WTC11 (cell line): ENCODE measurements at regions not wholly inside any gene's neighbourhood (a gene's known extent, or its start where the extent isn't known, plus 50 kb on each side); places are given as distances from the start of the nearest gene placed in this dataset.

Experiments
- ATAC-seq: fragments of 200-7000 bp; cut with Tn5 transposase; 2 replicates; pipeline ENCODE4 v1.10.0; 2021; ENCODE audit warnings: mild to moderate bottlenecking, moderate library complexity
- CTCF ChIA-PET: fragments of 300-600 bp; sonication (Branson Sonifier 250); formaldehyde crosslinking; loops from one replicate; lab custom pipeline; 2021; ENCODE audit warnings: antibody characterized with exemption; lab: Charles Lee
- POLR2A ChIA-PET: fragments of 350-600 bp; sonication (Branson Sonifier 250); formaldehyde crosslinking; loops from one replicate; lab custom pipeline; 2021; ENCODE audit warnings: antibody characterized with exemption; lab: Charles Lee
- DNase-seq: peaks from one replicate; pipeline ENCODE4 v3.0.0; 2021; ENCODE audit warnings: low spot score
- H3K27ac Mint-ChIP-seq: 2 replicates; pipeline ENCODE4 v1.8.0; 2021; ENCODE audit warnings: mixed read lengths
- H3K27me3 Mint-ChIP-seq: 2 replicates; pipeline ENCODE4 v1.8.0; 2021; ENCODE audit warnings: low read depth, mild to moderate bottlenecking, moderate library complexity, mixed read lengths
- H3K36me3 Mint-ChIP-seq: 2 replicates; pipeline ENCODE4 v1.8.0; 2021; ENCODE audit warnings: mixed read lengths
- H3K4me1 Mint-ChIP-seq: 2 replicates; pipeline ENCODE4 v1.8.0; 2022; ENCODE audit warnings: mixed read lengths
- H3K4me3 Mint-ChIP-seq: 2 replicates; pipeline ENCODE4 v1.8.0; 2021; ENCODE audit warnings: mild to moderate bottlenecking, moderate library complexity, mixed read lengths
- H3K9me3 Mint-ChIP-seq: 2 replicates; pipeline ENCODE4 v1.8.0; 2021; ENCODE audit warnings: mixed read lengths
- AR ChIP-seq: fragments of 250-450 bp; sonication (Bioruptor Pico); IDR thresholded peaks from 2 replicates; pipeline ENCODE4 v1.9.0; 2021; ENCODE audit warnings: mild to moderate bottlenecking
- ATF1 ChIP-seq: sonication (generic); formaldehyde crosslinking; IDR thresholded peaks from 2 replicates; pipeline ENCODE4 v1.8.1; 2023; ENCODE audit warnings: mild to moderate bottlenecking, moderate library complexity, missing genetic modification reagents
- ATF2 ChIP-seq: sonication (generic); formaldehyde crosslinking; IDR thresholded peaks from 2 replicates; pipeline ENCODE4 v1.8.1; 2022; ENCODE audit warnings: low read depth, missing genetic modification reagents, borderline replicate concordance
- ATF3 ChIP-seq: sonication (generic); formaldehyde crosslinking; conservative IDR thresholded peaks from 2 replicates; pipeline ENCODE4 v1.8.1; 2022; ENCODE audit warnings: mild to moderate bottlenecking, missing genetic modification reagents
- ATF6 ChIP-seq: sonication (generic); formaldehyde crosslinking; IDR thresholded peaks from 2 replicates; pipeline ENCODE4 v1.8.1; 2023; ENCODE audit warnings: mild to moderate bottlenecking, missing genetic modification reagents
- CTCF ChIP-seq: fragments of 200-600 bp; IDR thresholded peaks from 2 replicates; pipeline ENCODE4 v1.8.0; 2022; ENCODE audit warnings: antibody characterized with exemption
- E2F1 ChIP-seq: sonication (generic); formaldehyde crosslinking; IDR thresholded peaks from 2 replicates; pipeline ENCODE4 v1.8.0; 2022; ENCODE audit warnings: mild to moderate bottlenecking, missing genetic modification reagents
- ELF4 ChIP-seq: sonication (generic); formaldehyde crosslinking; IDR thresholded peaks from 2 replicates; pipeline ENCODE4 v1.8.1; 2022; ENCODE audit warnings: low read depth, mild to moderate bottlenecking, moderate library complexity, missing genetic modification reagents
- ERG ChIP-seq: fragments of 250-450 bp; sonication (Bioruptor Pico); IDR thresholded peaks from 2 replicates; pipeline ENCODE4 v1.8.0; 2021; ENCODE audit warnings: mild to moderate bottlenecking
- ESRRA ChIP-seq: sonication (generic); formaldehyde crosslinking; IDR thresholded peaks from 2 replicates; pipeline ENCODE4 v1.8.1; 2022; ENCODE audit warnings: mild to moderate bottlenecking, missing genetic modification reagents, borderline replicate concordance
- FOXJ3 ChIP-seq: sonication (generic); formaldehyde crosslinking; IDR thresholded peaks from 2 replicates; pipeline ENCODE4 v1.9.0; 2021; ENCODE audit warnings: missing genetic modification reagents, mild to moderate bottlenecking, borderline replicate concordance
- FOXK1 ChIP-seq: sonication (generic); formaldehyde crosslinking; IDR thresholded peaks from 2 replicates; pipeline ENCODE4 v1.8.0; 2022; ENCODE audit warnings: mild to moderate bottlenecking, moderate library complexity, missing genetic modification reagents
- GABPB1 ChIP-seq: sonication (generic); formaldehyde crosslinking; IDR thresholded peaks from 2 replicates; pipeline ENCODE4 v1.8.1; 2023; ENCODE audit warnings: mild to moderate bottlenecking, missing genetic modification reagents
- MLX ChIP-seq: sonication (generic); formaldehyde crosslinking; IDR thresholded peaks from 2 replicates; pipeline ENCODE4 v1.8.1; 2023; ENCODE audit warnings: mild to moderate bottlenecking, missing genetic modification reagents, moderate library complexity
- TCF7 ChIP-seq: sonication (generic); formaldehyde crosslinking; IDR thresholded peaks from 2 replicates; pipeline ENCODE4 v1.8.0; 2022; ENCODE audit warnings: mild to moderate bottlenecking, low read depth, missing genetic modification reagents, moderate library complexity
- TEAD1 ChIP-seq: sonication (generic); formaldehyde crosslinking; IDR thresholded peaks from 2 replicates; pipeline ENCODE4 v1.8.0; 2022; ENCODE audit warnings: mild to moderate bottlenecking, missing genetic modification reagents
- TEAD4 ChIP-seq: sonication (generic); formaldehyde crosslinking; IDR thresholded peaks from 2 replicates; pipeline ENCODE4 v1.8.0; 2022; ENCODE audit warnings: mild to moderate bottlenecking, missing genetic modification reagents
- ZSCAN18 ChIP-seq: fragments of 250-450 bp; sonication (Bioruptor Pico); IDR thresholded peaks from 2 replicates; pipeline ENCODE4 v2.1.2; 2022; ENCODE audit warnings: mild to moderate bottlenecking, moderate library complexity

GRCh38 chr22:48945621-48946458 is 881.8 kb downstream of the BRD1 start:
- POLR2A ChIA-PET = no interaction called here
- Mint-ChIP-seq H3K4me3 (no peak overlapping the region), H3K36me3 (no peaks in the 10 kb centered on the region), H3K9me3 (no peaks in the 10 kb centered on the region)
- CTCF ChIA-PET = interaction anchor here (1.5 kb wide), 1 partner anchor 101 kb away, joined by 4 read pairs; no protein-coding TSS in a partner anchor
- ATAC-seq (no peak), DNase-seq (no peak)
- TF ChIP-seq GABPB1 (CRISPR knock-in tag) (no peak), ZSCAN18 (CRISPR knock-in tag) (no peak), CTCF (no peak), TCF7 (no peak), E2F1 (CRISPR knock-in tag) (no peak), AR (CRISPR knock-in tag) (no peak), ATF2 (CRISPR knock-in tag) (no peak), FOXJ3 (CRISPR knock-in tag) (no peak), TEAD4 (CRISPR knock-in tag) (no peak)
- TF ChIP-seq, all 79 proteins: peak for 0
- Mint-ChIP-seq H3K27ac (no peak overlapping the region), H3K4me1 (0 out of 2 replicates have a peak, but pooled peaks cover 3% of the 10 kb centered on the region), H3K27me3 (no peaks in the 10 kb centered on the region; the same call in 1 of the 2 replicates)

- TF ChIP-seq FOXJ3 (CRISPR knock-in tag) (no peak), ERG (no peak), TEAD1 (CRISPR knock-in tag) (no peak), ATF3 (CRISPR knock-in tag) (no peak), ELF4 (no peak), FOXK1 (CRISPR knock-in tag) (no peak), ATF1 (CRISPR knock-in tag) (no peak), ESRRA (no peak), MLX (no peak), ATF6 (CRISPR knock-in tag) (no peak)
- DNase-seq (no peak), ATAC-seq (no peak)
- H3K36me3 Mint-ChIP-seq = no peaks in the 10 kb centered on the region
- H3K27me3 Mint-ChIP-seq = no peaks in the 10 kb centered on the region; the same call in 1 of the 2 replicates
- no peak overlapping the region for H3K27ac Mint-ChIP-seq
- no peaks in the 10 kb centered on the region for H3K4me1 Mint-ChIP-seq
- ChIA-PET CTCF (interaction anchor here (1.5 to 2.1 kb wide), 2 partner anchors 102 to 360 kb away, joined by 4 to 9 read pairs; no protein-coding TSS in a partner anchor), POLR2A (no interaction called here)
- H3K9me3 Mint-ChIP-seq = no peaks in the 10 kb centered on the region
- H3K4me3 Mint-ChIP-seq = no peak overlapping the region
Observed at GRCh38 chr22:48944751-48945620, 882.7 kb downstream of the BRD1 start.
